OCI-LY1 (cell line): ENCODE measurements at regions not wholly inside any gene's neighbourhood (a gene's known extent, or its start where the extent isn't known, plus 50 kb on each side); places are given as distances from the start of the nearest gene placed in this dataset.

Experiments
- H2AFZ ChIP-seq: fragments of 200-600 bp; sonication (generic), shearing (Covaris generic); 2 replicates; pipeline ENCODE4 v1.6.0; 2014; ENCODE audit warnings: antibody characterized with exemption, mild to moderate bottlenecking, low read length
- H3F3A ChIP-seq: fragments of 200-600 bp; sonication (generic), shearing (Covaris generic); 2 replicates; pipeline ENCODE4 v1.6.0; 2014; ENCODE audit warnings: mild to moderate bottlenecking, antibody characterized with exemption, low read length, moderate library complexity; ENCODE audit not compliant: insufficient read depth
- H3K27ac ChIP-seq: fragments of 200-600 bp; sonication (generic); 2 replicates; pipeline ENCODE4 v1.5.1; 2014; ENCODE audit warnings: low read length, mixed run types, mild to moderate bottlenecking, low read depth; ENCODE audit not compliant: poor library complexity, severe bottlenecking
- H3K27me3 ChIP-seq: fragments of 200-600 bp; sonication (generic); 2 replicates; pipeline ENCODE4 v1.6.0; 2014; ENCODE audit warnings: antibody characterized with exemption, mild to moderate bottlenecking, low read length, moderate library complexity; ENCODE audit not compliant: insufficient read depth
- H3K36me3 ChIP-seq: fragments of 200-600 bp; sonication (generic); 2 replicates; pipeline ENCODE4 v1.6.1; 2014; ENCODE audit warnings: mild to moderate bottlenecking, antibody characterized with exemption, low read length, moderate library complexity, mixed read lengths; ENCODE audit not compliant: insufficient read depth
- H3K4me1 ChIP-seq: fragments of 200-600 bp; sonication (generic); 2 replicates; pipeline ENCODE4 v1.5.1; 2014; ENCODE audit warnings: mild to moderate bottlenecking, low read length, moderate library complexity; ENCODE audit not compliant: insufficient read depth, severe bottlenecking
- H3K4me2 ChIP-seq: fragments of 200-600 bp; sonication (generic), shearing (Covaris generic); 2 replicates; pipeline ENCODE4 v1.6.1; 2014; ENCODE audit warnings: low read length
- H3K4me3 ChIP-seq: fragments of 200-600 bp; sonication (generic); 2 replicates; pipeline ENCODE4 v1.5.1; 2014; ENCODE audit warnings: low read length, low read depth, mild to moderate bottlenecking, mixed read lengths; ENCODE audit not compliant: poor library complexity, severe bottlenecking
- H3K79me2 ChIP-seq: fragments of 200-600 bp; shearing (Covaris generic); 2 replicates; pipeline ENCODE4 v1.6.1; 2016; ENCODE audit warnings: mixed run types, low read length, mixed read lengths; ENCODE audit not compliant: insufficient read depth
- H3K9ac ChIP-seq: fragments of 200-600 bp; sonication (generic), shearing (Covaris generic); 2 replicates; pipeline ENCODE4 v1.6.1; 2014; ENCODE audit warnings: mild to moderate bottlenecking, low read length, mixed read lengths
- H3K9me2 ChIP-seq: fragments of 200-600 bp; sonication (generic), shearing (Covaris generic); 2 replicates; pipeline ENCODE4 v1.6.1; 2014; ENCODE audit warnings: low read depth, mild to moderate bottlenecking, low read length, mixed read lengths
- H3K9me3 ChIP-seq: fragments of 200-600 bp; shearing (Covaris generic); 2 replicates; pipeline ENCODE4 v1.6.1; 2014; ENCODE audit warnings: low read length, mixed read lengths
- H4K20me1 ChIP-seq: fragments of 200-600 bp; sonication (generic), shearing (Covaris generic); 2 replicates; pipeline ENCODE4 v1.6.0; 2016; ENCODE audit warnings: mild to moderate bottlenecking, low read length; ENCODE audit not compliant: insufficient read depth
- EZH2 ChIP-seq: fragments of 200-600 bp; sonication (generic), shearing (Covaris generic); IDR thresholded peaks from 2 replicates; pipeline ENCODE4 v1.8.0; 2017; ENCODE audit warnings: borderline replicate concordance, mixed run types, mild to moderate bottlenecking, antibody characterized with exemption, low read length, moderate library complexity, mixed read lengths
- TF ChIP-seq, protein P1 (sequence below): fragments of 200-600 bp; sonication (generic), shearing (Covaris generic); IDR thresholded peaks from 2 replicates; pipeline ENCODE4 v1.5.1; 2017; ENCODE audit warnings: mild to moderate bottlenecking, antibody characterized with exemption, low read length, moderate library complexity, mixed read lengths

DNA sequence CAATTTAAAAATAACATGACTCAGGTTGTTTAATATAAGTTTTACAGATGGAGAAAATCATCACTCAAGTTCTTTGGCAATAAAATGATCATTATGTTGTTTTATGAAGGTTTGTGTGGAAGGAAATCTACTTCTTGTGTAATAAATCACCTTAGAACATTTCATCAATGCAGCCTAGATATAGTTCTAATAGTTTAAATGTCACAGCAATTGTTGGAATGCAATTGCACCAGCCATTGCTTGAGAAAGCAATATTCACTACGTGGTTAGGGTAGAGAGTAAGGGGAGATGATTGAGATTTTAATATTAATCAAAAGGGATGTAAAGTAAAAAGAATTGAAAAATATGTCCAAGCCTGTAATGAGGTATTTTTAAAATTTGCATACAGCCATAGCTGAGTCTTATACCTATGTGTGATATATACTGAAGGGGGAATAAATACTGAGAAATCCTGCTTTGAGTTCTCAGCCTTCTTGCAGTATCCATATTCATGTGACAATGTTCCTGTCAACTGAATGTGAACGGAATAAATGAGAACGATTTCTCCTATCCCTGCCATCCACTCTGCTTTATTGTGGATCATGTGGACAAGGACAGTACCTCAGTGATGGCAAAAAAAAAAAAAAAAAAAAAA is 257.9 kb downstream of the OTOL1 start:
- no peaks in the 10 kb centered on the region for H3K9me3 ChIP-seq
- no peak for TF ChIP-seq EZH2
- TF ChIP-seq, protein P1, sequence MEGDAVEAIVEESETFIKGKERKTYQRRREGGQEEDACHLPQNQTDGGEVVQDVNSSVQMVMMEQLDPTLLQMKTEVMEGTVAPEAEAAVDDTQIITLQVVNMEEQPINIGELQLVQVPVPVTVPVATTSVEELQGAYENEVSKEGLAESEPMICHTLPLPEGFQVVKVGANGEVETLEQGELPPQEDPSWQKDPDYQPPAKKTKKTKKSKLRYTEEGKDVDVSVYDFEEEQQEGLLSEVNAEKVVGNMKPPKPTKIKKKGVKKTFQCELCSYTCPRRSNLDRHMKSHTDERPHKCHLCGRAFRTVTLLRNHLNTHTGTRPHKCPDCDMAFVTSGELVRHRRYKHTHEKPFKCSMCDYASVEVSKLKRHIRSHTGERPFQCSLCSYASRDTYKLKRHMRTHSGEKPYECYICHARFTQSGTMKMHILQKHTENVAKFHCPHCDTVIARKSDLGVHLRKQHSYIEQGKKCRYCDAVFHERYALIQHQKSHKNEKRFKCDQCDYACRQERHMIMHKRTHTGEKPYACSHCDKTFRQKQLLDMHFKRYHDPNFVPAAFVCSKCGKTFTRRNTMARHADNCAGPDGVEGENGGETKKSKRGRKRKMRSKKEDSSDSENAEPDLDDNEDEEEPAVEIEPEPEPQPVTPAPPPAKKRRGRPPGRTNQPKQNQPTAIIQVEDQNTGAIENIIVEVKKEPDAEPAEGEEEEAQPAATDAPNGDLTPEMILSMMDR: no peak
- H3K79me2 ChIP-seq: no peaks in the 10 kb centered on the region
- H3K4me3 ChIP-seq: no peak overlapping the region
- H3K4me2 ChIP-seq: no peak overlapping the region
- H3K27me3 ChIP-seq: no peaks in the 10 kb centered on the region
- no peak overlapping the region for H2AFZ ChIP-seq
- H3F3A ChIP-seq: no peaks in the 10 kb centered on the region
- H3K4me1 ChIP-seq: no peaks in the 10 kb centered on the region
- H4K20me1 ChIP-seq: no peaks in the 10 kb centered on the region
- H3K27ac ChIP-seq: no peak overlapping the region
- H3K9ac ChIP-seq: no peak overlapping the region
- no peaks in the 10 kb centered on the region; the same call in 1 of the 2 replicates for H3K9me2 ChIP-seq
- no peaks in the 10 kb centered on the region for H3K36me3 ChIP-seq

DNA sequence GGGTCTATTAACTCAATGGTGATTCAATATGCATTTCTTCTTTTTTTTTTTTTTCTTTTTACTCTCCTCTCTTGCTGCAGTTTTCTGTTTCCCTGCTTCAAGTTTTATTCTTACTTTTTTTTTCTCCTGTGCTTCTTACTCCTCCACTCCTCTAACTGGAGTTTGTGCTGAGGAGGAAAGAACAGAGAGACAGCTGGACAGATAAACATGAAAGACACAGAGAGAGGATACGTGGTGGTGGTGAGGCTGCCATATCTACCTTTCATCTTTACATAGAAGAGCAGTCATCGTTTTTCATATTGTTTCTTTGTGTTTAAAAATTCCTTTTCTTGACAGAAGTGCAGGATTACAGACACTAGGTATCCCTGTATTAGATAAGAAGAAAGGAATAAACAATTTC is 262.8 kb downstream of the OTOL1 start:
- no peak overlapping the region for H3K4me3 ChIP-seq
- no peaks in the 10 kb centered on the region for H3K4me1 ChIP-seq
- no peaks in the 10 kb centered on the region for H3F3A ChIP-seq
- no peaks in the 10 kb centered on the region for H3K79me2 ChIP-seq
- no peaks in the 10 kb centered on the region for H3K27me3 ChIP-seq
- no peak overlapping the region for H3K9ac ChIP-seq
- H3K36me3 ChIP-seq: no peaks in the 10 kb centered on the region
- H3K9me3 ChIP-seq: no peaks in the 10 kb centered on the region
- TF ChIP-seq, protein P1: no peak
- TF ChIP-seq EZH2: no peak
- H4K20me1 ChIP-seq: no peaks in the 10 kb centered on the region
- H3K9me2 ChIP-seq: no peaks in the 10 kb centered on the region
- no peak overlapping the region for H3K27ac ChIP-seq
- no peak overlapping the region for H2AFZ ChIP-seq
- no peak overlapping the region for H3K4me2 ChIP-seq

DNA sequence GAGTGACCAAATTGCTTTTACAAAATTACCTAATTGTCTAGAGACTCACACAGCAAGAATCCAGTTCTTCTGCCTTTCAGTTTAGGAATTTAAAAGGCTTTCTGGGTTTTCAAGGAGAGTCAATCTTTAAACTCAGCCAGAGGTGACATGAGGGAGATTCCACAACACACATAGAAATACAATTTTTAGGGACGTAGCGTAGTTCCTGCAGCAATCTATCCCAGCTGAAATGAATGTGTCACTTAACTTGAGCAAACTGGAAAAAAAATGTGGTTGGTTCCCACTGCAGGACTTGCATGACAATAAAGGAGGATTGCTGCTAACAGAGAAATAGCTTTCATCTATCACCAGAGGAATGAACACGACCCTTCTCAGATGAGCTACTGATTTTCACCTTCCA is 269.7 kb downstream of the OTOL1 start:
- no peak overlapping the region for H3K4me2 ChIP-seq
- H4K20me1 ChIP-seq: no peaks in the 10 kb centered on the region
- H3K9ac ChIP-seq: no peak overlapping the region
- no peaks in the 10 kb centered on the region for H3K79me2 ChIP-seq
- no peak overlapping the region for H3K4me3 ChIP-seq
- H3K9me3 ChIP-seq: no peaks in the 10 kb centered on the region
- no peaks in the 10 kb centered on the region for H3K4me1 ChIP-seq
- H3K9me2 ChIP-seq: no peaks in the 10 kb centered on the region
- H3K27me3 ChIP-seq: no peaks in the 10 kb centered on the region
- no peaks in the 10 kb centered on the region for H3F3A ChIP-seq
- no peaks in the 10 kb centered on the region for H3K36me3 ChIP-seq
- TF ChIP-seq, protein P1: no peak
- no peak for TF ChIP-seq EZH2
- no peak overlapping the region for H2AFZ ChIP-seq
- no peak overlapping the region for H3K27ac ChIP-seq
